SK-N-SH (cell line): ENCODE measurements at regions not wholly inside any gene's neighbourhood (a gene's known extent, or its start where the extent isn't known, plus 50 kb on each side); places are given as distances from the start of the nearest gene placed in this dataset.

ENCODE experiments used
- TF ChIP-seq, protein P1 (sequence below): IDR thresholded peaks from 2 replicates; pipeline ENCODE4 v1.4.0; 2012; ENCODE audit warnings: low read depth
- TF ChIP-seq, protein P2 (sequence below): fragments of 200-600 bp; sonication (generic); IDR thresholded peaks from 2 replicates; pipeline ENCODE4 v1.6.1; 2017; ENCODE audit warnings: antibody characterized with exemption, mild to moderate bottlenecking, moderate library complexity
- TF ChIP-seq, protein P3 (sequence below): IDR thresholded peaks from 2 replicates; pipeline ENCODE4 v1.6.1; 2012; ENCODE audit warnings: mild to moderate bottlenecking, low read depth, low read length, moderate library complexity

DNA sequence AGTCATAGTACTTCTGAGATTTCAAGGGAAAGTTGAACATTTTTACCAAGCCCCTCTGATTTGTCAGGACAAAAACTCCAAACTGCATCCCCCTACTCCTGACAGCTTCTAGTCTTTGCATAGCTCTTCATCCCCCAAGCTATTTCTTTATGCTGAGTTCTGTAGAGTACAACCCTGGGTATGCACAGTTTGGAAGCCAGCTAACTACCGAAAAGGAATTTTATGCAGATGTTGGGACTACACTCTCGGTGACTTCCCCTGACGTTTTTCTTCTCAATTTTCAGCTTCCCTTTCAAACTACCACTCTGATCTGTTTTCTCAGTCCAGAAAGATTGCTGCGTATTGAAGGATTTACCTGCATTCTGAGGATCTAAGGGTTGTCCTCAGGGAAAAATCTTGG, 1060.2 kb upstream of the ACVR2A start:
- TF ChIP-seq, protein P1, sequence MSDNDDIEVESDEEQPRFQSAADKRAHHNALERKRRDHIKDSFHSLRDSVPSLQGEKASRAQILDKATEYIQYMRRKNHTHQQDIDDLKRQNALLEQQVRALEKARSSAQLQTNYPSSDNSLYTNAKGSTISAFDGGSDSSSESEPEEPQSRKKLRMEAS = no peak
- TF ChIP-seq, protein P2, sequence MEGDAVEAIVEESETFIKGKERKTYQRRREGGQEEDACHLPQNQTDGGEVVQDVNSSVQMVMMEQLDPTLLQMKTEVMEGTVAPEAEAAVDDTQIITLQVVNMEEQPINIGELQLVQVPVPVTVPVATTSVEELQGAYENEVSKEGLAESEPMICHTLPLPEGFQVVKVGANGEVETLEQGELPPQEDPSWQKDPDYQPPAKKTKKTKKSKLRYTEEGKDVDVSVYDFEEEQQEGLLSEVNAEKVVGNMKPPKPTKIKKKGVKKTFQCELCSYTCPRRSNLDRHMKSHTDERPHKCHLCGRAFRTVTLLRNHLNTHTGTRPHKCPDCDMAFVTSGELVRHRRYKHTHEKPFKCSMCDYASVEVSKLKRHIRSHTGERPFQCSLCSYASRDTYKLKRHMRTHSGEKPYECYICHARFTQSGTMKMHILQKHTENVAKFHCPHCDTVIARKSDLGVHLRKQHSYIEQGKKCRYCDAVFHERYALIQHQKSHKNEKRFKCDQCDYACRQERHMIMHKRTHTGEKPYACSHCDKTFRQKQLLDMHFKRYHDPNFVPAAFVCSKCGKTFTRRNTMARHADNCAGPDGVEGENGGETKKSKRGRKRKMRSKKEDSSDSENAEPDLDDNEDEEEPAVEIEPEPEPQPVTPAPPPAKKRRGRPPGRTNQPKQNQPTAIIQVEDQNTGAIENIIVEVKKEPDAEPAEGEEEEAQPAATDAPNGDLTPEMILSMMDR = no peak
- TF ChIP-seq, protein P3, sequence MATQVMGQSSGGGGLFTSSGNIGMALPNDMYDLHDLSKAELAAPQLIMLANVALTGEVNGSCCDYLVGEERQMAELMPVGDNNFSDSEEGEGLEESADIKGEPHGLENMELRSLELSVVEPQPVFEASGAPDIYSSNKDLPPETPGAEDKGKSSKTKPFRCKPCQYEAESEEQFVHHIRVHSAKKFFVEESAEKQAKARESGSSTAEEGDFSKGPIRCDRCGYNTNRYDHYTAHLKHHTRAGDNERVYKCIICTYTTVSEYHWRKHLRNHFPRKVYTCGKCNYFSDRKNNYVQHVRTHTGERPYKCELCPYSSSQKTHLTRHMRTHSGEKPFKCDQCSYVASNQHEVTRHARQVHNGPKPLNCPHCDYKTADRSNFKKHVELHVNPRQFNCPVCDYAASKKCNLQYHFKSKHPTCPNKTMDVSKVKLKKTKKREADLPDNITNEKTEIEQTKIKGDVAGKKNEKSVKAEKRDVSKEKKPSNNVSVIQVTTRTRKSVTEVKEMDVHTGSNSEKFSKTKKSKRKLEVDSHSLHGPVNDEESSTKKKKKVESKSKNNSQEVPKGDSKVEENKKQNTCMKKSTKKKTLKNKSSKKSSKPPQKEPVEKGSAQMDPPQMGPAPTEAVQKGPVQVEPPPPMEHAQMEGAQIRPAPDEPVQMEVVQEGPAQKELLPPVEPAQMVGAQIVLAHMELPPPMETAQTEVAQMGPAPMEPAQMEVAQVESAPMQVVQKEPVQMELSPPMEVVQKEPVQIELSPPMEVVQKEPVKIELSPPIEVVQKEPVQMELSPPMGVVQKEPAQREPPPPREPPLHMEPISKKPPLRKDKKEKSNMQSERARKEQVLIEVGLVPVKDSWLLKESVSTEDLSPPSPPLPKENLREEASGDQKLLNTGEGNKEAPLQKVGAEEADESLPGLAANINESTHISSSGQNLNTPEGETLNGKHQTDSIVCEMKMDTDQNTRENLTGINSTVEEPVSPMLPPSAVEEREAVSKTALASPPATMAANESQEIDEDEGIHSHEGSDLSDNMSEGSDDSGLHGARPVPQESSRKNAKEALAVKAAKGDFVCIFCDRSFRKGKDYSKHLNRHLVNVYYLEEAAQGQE = no peak
